HG03103 (cell line): ENCODE measurements at regions not wholly inside any gene's neighbourhood (a gene's known extent, or its start where the extent isn't known, plus 50 kb on each side); places are given as distances from the start of the nearest gene placed in this dataset.
A peak's percentile ranks its signal among the peaks of the same experiment; 100 is the strongest.
"Not testable (repeated sequence)": the region's sequence is repeated elsewhere in the genome, so short reads cannot be mapped to it uniquely, and the experiment has no call there.

Experiments used
- ATAC-seq: cut with Tn5 transposase; IDR thresholded peaks from one replicate; pipeline ENCODE4 v1.9.1; 2021; ENCODE audit warnings: low read depth; ENCODE audit not compliant: unreplicated experiment

GRCh38 chrY:3037471-3037870, 102.3 kb downstream of the ZFY start:
- no peak for ATAC-seq

- ATAC-seq, result no peak
These were observed 105.2 kb downstream of the ZFY start for GRCh38 chrY:3040415-3040814.

GRCh38 chrY:3041985-3042384, 106.8 kb downstream of the ZFY start:
- no peak for ATAC-seq

GRCh38 chrY:3042901-3043300, 107.7 kb downstream of the ZFY start:
- no peak for ATAC-seq

GRCh38 chrY:3045048-3045447, 109.9 kb downstream of the ZFY start:
- ATAC-seq, result no peak

GRCh38 chrY:3055496-3055895, 120.3 kb downstream of the ZFY start:
- not testable (repeated sequence) for ATAC-seq

- not testable (repeated sequence) for ATAC-seq
These were observed 123.2 kb downstream of the ZFY start for GRCh38 chrY:3058342-3058741.

GRCh38 chrY:3060671-3061070, 125.5 kb downstream of the ZFY start:
- ATAC-seq, result not testable (repeated sequence)

GRCh38 chrY:3088149-3088548, 153.0 kb downstream of the ZFY start:
- not testable (repeated sequence) for ATAC-seq

- not testable (repeated sequence) for ATAC-seq
These were observed 173.5 kb downstream of the ZFY start for GRCh38 chrY:3108674-3109073.

- ATAC-seq, result peak; percentile 78
These were observed 185.1 kb downstream of the ZFY start for GRCh38 chrY:3120234-3120633.

GRCh38 chrY:3120716-3121115, 185.5 kb downstream of the ZFY start:
- not testable (repeated sequence) for ATAC-seq

- ATAC-seq, result not testable (repeated sequence)
These were observed 188.3 kb downstream of the ZFY start for GRCh38 chrY:3123482-3123881.

- ATAC-seq, result not testable (repeated sequence)
These were observed 235.9 kb downstream of the ZFY start for GRCh38 chrY:3171074-3171473.

- not testable (repeated sequence) for ATAC-seq
These were observed 259.9 kb downstream of the ZFY start for GRCh38 chrY:3195035-3195434.

GRCh38 chrY:3202287-3202686, 267.1 kb downstream of the ZFY start:
- not testable (repeated sequence) for ATAC-seq

- not testable (repeated sequence) for ATAC-seq
These were observed 271.6 kb downstream of the ZFY start for GRCh38 chrY:3206733-3207132.

- ATAC-seq, result peak; percentile 70
These were observed 278.0 kb downstream of the ZFY start for GRCh38 chrY:3213183-3213582.

- not testable (repeated sequence) for ATAC-seq
These were observed 283.0 kb downstream of the ZFY start for GRCh38 chrY:3218134-3218533.

- ATAC-seq, result not testable (repeated sequence)
These were observed 283.4 kb downstream of the ZFY start for GRCh38 chrY:3218559-3218958.

- ATAC-seq, result not testable (repeated sequence)
These were observed 316.0 kb upstream of the TGIF2LY start for GRCh38 chrY:3262911-3263310.

- not testable (repeated sequence) for ATAC-seq
These were observed 290.8 kb upstream of the TGIF2LY start for GRCh38 chrY:3288063-3288462.

- not testable (repeated sequence) for ATAC-seq
These were observed 281.6 kb upstream of the TGIF2LY start for GRCh38 chrY:3297235-3297634.
